WTC11 (cell line): ENCODE measurements at regions not wholly inside any gene's neighbourhood (a gene's known extent, or its start where the extent isn't known, plus 50 kb on each side); places are given as distances from the start of the nearest gene placed in this dataset.

Source experiments
- CTCF ChIP-seq: fragments of 200-600 bp; IDR thresholded peaks from 2 replicates; pipeline ENCODE4 v1.8.0; 2022; ENCODE audit warnings: antibody characterized with exemption
- RELA ChIP-seq: sonication (generic); formaldehyde crosslinking; IDR thresholded peaks from 2 replicates; pipeline ENCODE4 v1.8.1; 2022; ENCODE audit warnings: missing genetic modification reagents, mild to moderate bottlenecking, borderline replicate concordance
- SOX15 ChIP-seq: fragments of 250-450 bp; sonication (Bioruptor Pico); IDR thresholded peaks from 2 replicates; pipeline ENCODE4 v1.9.0; 2021; ENCODE audit warnings: mild to moderate bottlenecking
- USF2 ChIP-seq: sonication (generic); formaldehyde crosslinking; IDR thresholded peaks from 2 replicates; pipeline ENCODE4 v1.8.1; 2023; ENCODE audit warnings: mild to moderate bottlenecking, missing genetic modification reagents, moderate library complexity
- ZBTB21 ChIP-seq: sonication (generic); formaldehyde crosslinking; IDR thresholded peaks from 2 replicates; pipeline ENCODE4 v1.8.1; 2023; ENCODE audit warnings: mild to moderate bottlenecking, missing genetic modification reagents, borderline replicate concordance
- ZNF232 ChIP-seq: sonication (generic); formaldehyde crosslinking; IDR thresholded peaks from 2 replicates; pipeline ENCODE4 v1.8.0; 2022; ENCODE audit warnings: mild to moderate bottlenecking, missing genetic modification reagents

GRCh38 chrX:143568467-143568866 lies 51.2 kb upstream of the SPANXN3 start:
- TF ChIP-seq CTCF (no peak), SOX15 (CRISPR knock-in tag) (no peak), USF2 (CRISPR knock-in tag) (no peak), RELA (CRISPR knock-in tag) (no peak), ZBTB21 (CRISPR knock-in tag) (no peak), ZNF232 (no peak)
